HepG2 (cell line): ENCODE measurements at regions not wholly inside any gene's neighbourhood (a gene's known extent, or its start where the extent isn't known, plus 50 kb on each side); places are given as distances from the start of the nearest gene placed in this dataset.

Source experiments
- ATAC-seq: fragments of 200-7000 bp; cut with Tn5 transposase; 3 replicates; pipeline ENCODE4 v1.9.1; 2020; ENCODE audit warnings: mild to moderate bottlenecking, moderate library complexity
- BruUV-seq: library from RNA; stranded (reverse); fragments of 400-500 nt; replicated peaks from 2 replicates; lab custom pipeline; 2021; lab: Mats Ljungman, UMichigan
- CTCF ChIA-PET: fragments of 300-600 bp; formaldehyde crosslinking; extraction: SDS; loops from one replicate; lab custom pipeline; 2021; ENCODE audit warnings: low total read pairs, inconsistent platforms, low intra/inter-chr PET ratio; lab: Yijun Ruan, JAX
- POLR2A ChIA-PET: fragments of 350-600 bp; sonication (Branson Sonifier 250); formaldehyde crosslinking; loops from one replicate; lab custom pipeline; 2020; ENCODE audit warnings: antibody characterized with exemption, inconsistent platforms; lab: Yijun Ruan, JAX
- DNase-seq: peaks from one replicate; pipeline ENCODE4 v3.0.0-alpha.2; 2015; ENCODE audit warnings: low spot score
- FAIRE-seq: peaks from 3 replicates; lab custom pipeline; 2011; peaks lifted over from hg19 to GRCh38; lab: Jason Lieb, UNC
- H2AFZ ChIP-seq: one replicate; pipeline ENCODE4 v1.6.1; 2011; ENCODE audit warnings: low read length, inconsistent platforms
- H3K27ac ChIP-seq: fragments of 300-600 bp; 3 replicates; pipeline ENCODE4 v1.8.0; 2011; ENCODE audit warnings: mixed run types, mild to moderate bottlenecking, mixed read lengths, low read length, inconsistent platforms; ENCODE audit not compliant: insufficient read depth; ENCODE audit errors: extremely low read length
- H3K27me3 ChIP-seq, 2 experiments: fragments of 200-600 bp in 1 of 2; 2 replicates in 1 of 2; 3 replicates in 1 of 2; pipeline versions ENCODE4 v1.6.0 to v1.8.0; 2011; ENCODE audit warnings: low read length in 2 of 2, mild to moderate bottlenecking in 2 of 2, moderate library complexity in 2 of 2, inconsistent platforms in 1 of 2; ENCODE audit not compliant: insufficient read depth in 2 of 2, control insufficient read depth in 1 of 2
- H3K36me3 ChIP-seq, 2 experiments: fragments of 200-600 bp in 1 of 2; replicated peaks in 1 of 2; 2 replicates in 1 of 2; 3 replicates in 1 of 2; pipeline versions ENCODE4 v1.5.1 to v1.8.0; 2011; ENCODE audit warnings: low read length in 2 of 2, inconsistent platforms in 1 of 2; ENCODE audit not compliant: insufficient read depth in 2 of 2, control insufficient read depth in 1 of 2
- H3K4me1 ChIP-seq: 2 replicates; pipeline ENCODE4 v1.5.1; 2012; ENCODE audit warnings: low read length, inconsistent platforms; ENCODE audit not compliant: insufficient read depth
- H3K4me2 ChIP-seq: 2 replicates; pipeline ENCODE4 v1.6.0; 2011; ENCODE audit warnings: low read depth, low read length, inconsistent platforms
- H3K4me3 ChIP-seq, 3 experiments: fragments of 200-600 bp in 1 of 3; sonication (generic), shearing (Covaris generic) in 1 of 3; replicated peaks in 1 of 3; 2 replicates each; pipeline ENCODE4 v1.5.1; 2011 to 2016; ENCODE audit warnings: low read length in 3 of 3, inconsistent platforms in 2 of 3, low read depth in 2 of 3, mild to moderate bottlenecking in 2 of 3, control low read depth in 1 of 3, mixed read lengths in 1 of 3; ENCODE audit not compliant: insufficient read depth in 1 of 3
- H3K79me2 ChIP-seq: one replicate; pipeline ENCODE4 v1.6.1; 2011; ENCODE audit warnings: low read length, inconsistent platforms; ENCODE audit not compliant: insufficient read depth
- H3K9ac ChIP-seq: 2 replicates; pipeline ENCODE4 v1.6.0; 2011; ENCODE audit warnings: mild to moderate bottlenecking, low read depth, low read length, inconsistent platforms; ENCODE audit not compliant: insufficient read depth
- H3K9me3 ChIP-seq: 2 replicates; pipeline ENCODE4 v1.5.1; 2012; ENCODE audit warnings: mild to moderate bottlenecking, low read length
- H4K20me1 ChIP-seq: 2 replicates; pipeline ENCODE4 v1.6.0; 2011; ENCODE audit warnings: inconsistent platforms, mild to moderate bottlenecking, low read length, moderate library complexity; ENCODE audit not compliant: insufficient read depth
- ADNP ChIP-seq: sonication (generic); formaldehyde crosslinking; IDR thresholded peaks from 2 replicates; pipeline ENCODE4 v1.4.0; 2020; ENCODE audit warnings: missing genetic modification reagents
- ETV6 ChIP-seq: sonication (generic); formaldehyde crosslinking; conservative IDR thresholded peaks from 2 replicates; pipeline ENCODE4 v1.4.0; 2020; ENCODE audit warnings: missing genetic modification reagents
- GRHL1 ChIP-seq: sonication (generic); formaldehyde crosslinking; conservative IDR thresholded peaks from 2 replicates; pipeline ENCODE4 v1.8.0; 2022; ENCODE audit warnings: missing genetic modification reagents
- HDAC6 ChIP-seq: fragments of 200-600 bp; sonication (generic); IDR thresholded peaks from 2 replicates; pipeline ENCODE4 v1.7.0; 2017; ENCODE audit warnings: mild to moderate bottlenecking, antibody characterized with exemption, low read length, low read depth
- MED13 ChIP-seq: sonication (generic); formaldehyde crosslinking; IDR thresholded peaks from 2 replicates; pipeline ENCODE4 v1.5.0; 2020; ENCODE audit warnings: missing genetic modification reagents
- NFATC3 ChIP-seq: sonication (generic); formaldehyde crosslinking; IDR thresholded peaks from 2 replicates; pipeline ENCODE4 v1.5.1; 2020; ENCODE audit warnings: mild to moderate bottlenecking, missing genetic modification reagents
- SP5 ChIP-seq: IDR thresholded peaks from 2 replicates; pipeline ENCODE4 v1.6.1; 2016; ENCODE audit warnings: low read depth, borderline replicate concordance
- TEF ChIP-seq: sonication (generic); formaldehyde crosslinking; IDR thresholded peaks from 2 replicates; pipeline ENCODE4 v1.5.0; 2020; ENCODE audit warnings: missing genetic modification reagents
- TGIF2 ChIP-seq: IDR thresholded peaks from 2 replicates; pipeline ENCODE4 v1.6.1; 2016; ENCODE audit warnings: control low read depth, missing compliant biosample characterization
- TOPORS ChIP-seq: sonication (generic); formaldehyde crosslinking; IDR thresholded peaks from 2 replicates; pipeline ENCODE4 v1.8.0; 2023; ENCODE audit warnings: mild to moderate bottlenecking, missing genetic modification reagents
- ZNF563 ChIP-seq: sonication (generic); formaldehyde crosslinking; IDR thresholded peaks from 2 replicates; pipeline ENCODE4 v1.8.0; 2022; ENCODE audit warnings: mild to moderate bottlenecking, moderate library complexity, missing genetic modification reagents
- ZNF720 ChIP-seq: sonication (generic); formaldehyde crosslinking; IDR thresholded peaks from 2 replicates; pipeline ENCODE4 v1.4.0; 2020; ENCODE audit warnings: missing genetic modification reagents
- ZSCAN31 ChIP-seq: sonication (generic); formaldehyde crosslinking; IDR thresholded peaks from 2 replicates; pipeline ENCODE4 v1.5.0; 2020; ENCODE audit warnings: low read depth, mild to moderate bottlenecking, missing genetic modification reagents
- WGBS: methylation state at CpG from one replicate; pipeline ENCODE4 v1.1.6; 2017; ENCODE audit warnings: low lambda C conversion rate; 5-methylcytosine and 5-hydroxymethylcytosine counted together
- in situ Hi-C: cut with HindIII; loops from 2 replicates; pipeline ENCODE4 v1.10.0; 2017; ENCODE audit warnings: low pct_unique_long_range_greater_than_20kb; ENCODE audit not compliant: extremely low pct_ligation_motif_present
- intact Hi-C: fragments of 100-400 bp; cut with micrococcal nuclease; formaldehyde crosslinking; loops from one replicate; pipeline ENCODE4 v1.10.0; 2022; ENCODE audit not compliant: unreplicated experiment
- TF ChIP-seq, protein P1 (sequence below): sonication (generic); formaldehyde crosslinking; IDR thresholded peaks from 2 replicates; pipeline ENCODE4 v1.4.0; 2020; ENCODE audit warnings: missing genetic modification reagents
- TF ChIP-seq, protein P2 (sequence below): IDR thresholded peaks from 2 replicates; pipeline ENCODE4 v1.6.1; 2016; ENCODE audit warnings: missing biosample characterization, missing genetic modification reagents, low read depth

DNA sequence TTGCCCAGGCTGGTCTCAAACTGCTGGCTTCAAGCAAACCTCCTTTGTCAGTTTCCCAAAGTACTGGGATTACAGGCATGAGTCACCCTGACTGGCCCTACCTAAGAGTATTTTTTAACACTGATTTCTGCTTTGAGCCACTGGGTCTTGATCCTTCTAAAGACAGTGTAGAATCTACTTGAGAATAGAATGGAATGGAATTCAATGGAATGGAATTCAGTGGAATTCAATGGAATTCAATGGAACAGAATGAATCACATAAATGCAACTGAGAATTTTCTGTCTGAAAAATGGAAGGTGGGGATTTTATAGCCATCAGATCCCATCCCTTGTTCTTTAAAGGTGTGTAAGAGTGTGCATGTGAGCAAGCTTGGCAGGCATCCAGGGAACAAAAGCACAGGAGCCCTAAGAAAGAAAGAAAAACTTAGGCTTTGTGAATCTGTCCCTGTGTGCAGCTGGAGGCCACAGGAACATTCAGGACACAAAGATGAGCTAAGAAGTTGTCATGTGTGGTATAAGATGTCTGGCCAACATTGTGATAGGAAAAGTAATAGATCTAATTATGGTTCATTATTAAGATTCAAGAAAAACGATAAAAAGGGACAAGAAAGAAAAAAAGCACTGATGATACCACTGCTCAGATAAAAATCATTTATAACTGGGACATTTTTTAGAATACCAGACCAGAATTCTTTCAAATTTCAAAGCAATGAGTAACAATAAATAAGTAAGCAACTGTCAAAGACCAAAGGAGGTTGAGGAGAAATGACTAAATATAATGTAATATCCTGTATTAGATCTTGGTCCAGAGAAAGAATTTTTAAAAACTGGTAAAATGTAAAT is 681.0 kb upstream of the GJE1 start:
- no peak for TF ChIP-seq GRHL1 (CRISPR knock-in tag)
- no peak for TF ChIP-seq ZNF563
- no peak for TF ChIP-seq HDAC6
- TF ChIP-seq ADNP (CRISPR knock-in tag) = no peak
- no peak for TF ChIP-seq NFATC3 (CRISPR knock-in tag)
- no peak for TF ChIP-seq ETV6
- TF ChIP-seq TEF (CRISPR knock-in tag) = no peak
- TF ChIP-seq ZSCAN31 = no peak
- TF ChIP-seq TOPORS = no peak
- no peak for TF ChIP-seq TGIF2 (CRISPR knock-in tag)
- TF ChIP-seq, protein P1, sequence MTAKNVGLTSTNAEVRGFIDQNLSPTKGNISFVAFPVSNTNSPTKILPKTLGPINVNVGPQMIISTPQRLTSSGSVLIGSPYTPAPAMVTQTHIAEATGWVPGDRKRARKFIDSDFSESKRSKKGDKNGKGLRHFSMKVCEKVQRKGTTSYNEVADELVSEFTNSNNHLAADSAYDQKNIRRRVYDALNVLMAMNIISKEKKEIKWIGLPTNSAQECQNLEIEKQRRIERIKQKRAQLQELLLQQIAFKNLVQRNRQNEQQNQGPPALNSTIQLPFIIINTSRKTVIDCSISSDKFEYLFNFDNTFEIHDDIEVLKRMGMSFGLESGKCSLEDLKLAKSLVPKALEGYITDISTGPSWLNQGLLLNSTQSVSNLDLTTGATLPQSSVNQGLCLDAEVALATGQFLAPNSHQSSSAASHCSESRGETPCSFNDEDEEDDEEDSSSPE (CRISPR knock-in tag) = no peak
- TF ChIP-seq, protein P2, sequence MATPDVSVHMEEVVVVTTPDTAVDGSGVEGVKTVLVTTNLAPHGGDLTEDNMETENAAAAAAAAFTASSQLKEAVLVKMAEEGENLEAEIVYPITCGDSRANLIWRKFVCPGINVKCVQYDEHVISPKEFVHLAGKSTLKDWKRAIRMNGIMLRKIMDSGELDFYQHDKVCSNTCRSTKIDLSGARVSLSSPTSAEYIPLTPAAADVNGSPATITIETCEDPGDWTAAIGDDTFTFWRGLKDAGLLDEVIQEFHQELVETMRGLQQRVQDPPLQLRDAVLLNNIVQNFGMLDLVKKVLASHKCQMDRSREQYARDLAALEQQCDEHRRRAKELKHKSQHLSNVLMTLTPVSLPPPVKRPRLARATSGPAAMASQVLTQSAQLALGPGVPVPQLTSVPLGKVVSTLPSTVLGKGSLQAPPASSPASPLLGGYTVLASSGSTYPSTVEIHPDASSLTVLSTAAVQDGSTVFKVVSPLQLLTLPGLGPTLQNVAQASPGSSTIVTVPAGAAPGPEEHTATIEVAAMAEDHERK (CRISPR knock-in tag) = no peak
- TF ChIP-seq SP5 (CRISPR knock-in tag) = no peak
- TF ChIP-seq ZNF720 (CRISPR knock-in tag) = no peak
- TF ChIP-seq MED13 (CRISPR knock-in tag) = no peak
- Histone ChIP-seq H2AFZ (no peak overlapping the region), H3K79me2 (no peaks in the 10 kb centered on the region), H3K36me3 (no peaks in the 10 kb centered on the region), H3K4me1 (no peaks in the 10 kb centered on the region), H3K27me3 (peaks cover 0 to 4% of the 10 kb centered on the region in 2 experiments; a peak in 1 of 5 replicates), H4K20me1 (no peaks in the 10 kb centered on the region), H3K4me3 (no peak overlapping the region), H3K27ac (no peak overlapping the region), H3K4me2 (no peak overlapping the region), H3K9me3 (no peaks in the 10 kb centered on the region), H3K9ac (no peak overlapping the region)
- FAIRE-seq = no peak
- DNase-seq = no peak
- in situ Hi-C loops (no loop called here), intact Hi-C loops (no loop called here)
- no TSS peak for BruUV-seq
- no peak for ATAC-seq
- 0% methylated on average over 1 of the region's 1 CpG for WGBS
- ChIA-PET CTCF (no interaction called here), POLR2A (no interaction called here)
